ENCODE measurements at regions not wholly inside any gene's neighbourhood (a gene's known extent, or its start where the extent isn't known, plus 50 kb on each side); places are given as distances from the start of the nearest gene placed in this dataset.

DNA sequence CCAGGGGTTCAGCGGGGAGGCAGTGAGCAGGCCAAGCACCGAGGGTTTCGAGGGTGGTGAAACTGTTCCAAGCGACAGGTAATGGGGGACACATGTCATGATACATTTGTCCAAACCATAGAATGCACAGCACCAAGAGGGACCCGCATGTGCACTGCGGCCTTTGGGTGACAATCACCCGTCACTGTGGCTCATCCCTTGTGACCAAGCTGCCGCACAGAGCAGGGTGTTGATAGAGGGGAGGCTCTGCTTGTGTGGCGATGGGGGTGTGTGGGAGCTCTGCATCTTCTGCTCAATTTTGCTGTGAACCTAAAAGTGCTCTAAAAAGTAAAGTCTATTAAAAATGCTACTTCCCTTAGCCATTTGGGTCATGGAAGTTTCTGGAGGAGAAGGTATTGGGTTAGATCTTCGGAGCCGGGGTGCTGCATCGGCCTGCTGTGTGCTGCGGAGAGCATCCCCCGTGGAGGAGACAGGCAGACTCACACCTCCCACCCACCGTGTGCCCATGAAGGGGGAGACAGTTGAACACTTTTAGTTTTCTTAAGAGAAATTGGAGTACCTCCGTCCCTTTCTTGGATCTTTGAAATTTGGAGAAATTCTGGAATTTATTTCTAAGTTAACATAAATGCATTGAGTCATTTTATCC is 280.4 kb upstream of the IRX2 start:
- no peak for DNase-seq

GRCh38 chr5:3030511-3031165 is 279.2 kb upstream of the IRX2 start:
- no peak for DNase-seq

DNA sequence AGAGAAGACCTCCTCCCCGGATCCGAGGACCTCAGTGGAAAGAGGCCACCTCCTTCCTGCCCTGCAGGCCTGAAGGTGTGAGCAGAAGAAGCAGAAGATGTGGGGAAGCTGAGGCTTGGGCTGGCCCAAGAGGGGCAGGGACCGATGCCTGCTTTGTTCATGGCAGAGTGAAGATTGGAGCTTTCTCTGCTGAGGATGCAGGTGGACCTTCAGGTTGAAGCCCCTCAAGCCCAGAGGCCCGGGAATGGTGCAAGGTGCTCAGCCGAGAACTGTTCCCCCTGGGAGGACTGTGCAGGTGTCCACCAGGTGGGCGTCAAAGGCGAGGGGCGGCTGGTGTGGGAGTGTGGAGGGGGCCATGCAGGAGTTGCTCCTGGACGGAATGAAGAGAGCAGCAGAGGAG is 277.9 kb upstream of the IRX2 start:
- no peak for DNase-seq

GRCh38 chr5:3027866-3028635 is 276.6 kb upstream of the IRX2 start:
- no peak for DNase-seq

- no peak for DNase-seq
Measured at GRCh38 chr5:3027185-3027865, 275.8 kb upstream of the IRX2 start.

DNA sequence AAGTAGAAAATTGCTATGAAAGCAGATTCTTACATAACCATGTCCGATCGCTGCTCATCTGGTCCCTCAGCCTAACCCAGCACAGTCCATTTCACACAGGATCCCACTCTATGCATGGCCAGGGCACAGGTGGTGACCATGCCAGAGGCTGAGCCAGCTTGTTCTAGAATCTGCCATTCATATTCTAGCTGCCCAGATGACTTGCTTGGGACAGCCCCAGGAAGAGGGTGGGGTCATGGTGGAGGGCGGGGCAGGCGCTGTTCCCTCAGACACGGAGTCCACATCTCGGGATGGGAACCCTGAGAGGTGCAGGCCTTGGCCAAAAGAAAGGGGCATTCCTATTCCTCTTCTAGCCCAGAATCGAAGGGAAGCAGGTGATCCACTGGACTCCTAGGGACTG is 275.2 kb upstream of the IRX2 start:
- DNase-seq: no peak

DNA sequence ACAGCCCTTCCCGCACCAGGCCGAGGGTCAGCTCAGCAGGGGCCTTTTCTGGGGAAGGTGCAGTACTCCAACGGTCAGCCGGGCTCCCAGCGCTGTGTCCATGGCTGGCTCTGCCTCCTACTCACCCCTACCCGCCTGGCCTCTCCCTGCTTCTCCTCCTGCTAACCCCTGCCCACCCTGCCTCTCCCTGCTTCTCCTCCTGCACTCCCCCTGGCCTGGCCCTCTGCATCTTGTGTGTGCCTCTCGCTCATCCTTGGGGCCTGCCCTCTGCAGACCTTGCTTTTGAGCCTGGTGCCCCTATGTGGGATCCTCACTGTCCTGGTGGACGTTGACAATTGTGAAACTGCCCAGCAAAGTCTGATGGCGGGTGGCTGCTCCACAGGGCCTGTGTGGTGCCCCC is 274.6 kb upstream of the IRX2 start:
- DNase-seq: no peak

GRCh38 chr5:3025392-3025791 is 273.9 kb upstream of the IRX2 start:
- no peak for DNase-seq

- no peak for DNase-seq
Measured at GRCh38 chr5:3024976-3025375, 273.5 kb upstream of the IRX2 start.

GRCh38 chr5:3024554-3024953 is 273.1 kb upstream of the IRX2 start:
- DNase-seq: no peak

DNA sequence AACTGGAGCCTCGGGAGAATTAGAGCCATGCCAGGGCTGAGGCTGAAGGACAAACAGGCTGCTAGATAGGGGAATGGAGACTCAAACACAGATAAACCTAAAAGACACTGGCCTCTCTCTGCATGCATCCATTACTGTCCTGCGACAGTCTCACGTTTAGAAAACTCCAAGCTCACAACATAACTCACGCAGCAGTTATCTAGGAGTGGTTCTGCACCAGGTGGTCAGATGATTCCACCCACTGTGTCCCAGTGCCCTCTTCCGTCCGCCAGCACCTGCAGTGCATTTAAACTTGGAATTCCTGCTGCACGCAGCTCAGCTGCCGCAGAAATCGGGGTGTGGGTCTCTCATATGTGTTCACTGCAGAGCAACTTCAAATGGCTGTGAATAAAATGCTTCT is 272.6 kb upstream of the IRX2 start:
- DNase-seq: no peak

GRCh38 chr5:3023656-3024055 is 272.2 kb upstream of the IRX2 start:
- DNase-seq: no peak

- DNase-seq: no peak
Measured at GRCh38 chr5:3022665-3023064, 271.2 kb upstream of the IRX2 start.

GRCh38 chr5:3020426-3020825 is 268.9 kb upstream of the IRX2 start:
- no peak for DNase-seq

DNA sequence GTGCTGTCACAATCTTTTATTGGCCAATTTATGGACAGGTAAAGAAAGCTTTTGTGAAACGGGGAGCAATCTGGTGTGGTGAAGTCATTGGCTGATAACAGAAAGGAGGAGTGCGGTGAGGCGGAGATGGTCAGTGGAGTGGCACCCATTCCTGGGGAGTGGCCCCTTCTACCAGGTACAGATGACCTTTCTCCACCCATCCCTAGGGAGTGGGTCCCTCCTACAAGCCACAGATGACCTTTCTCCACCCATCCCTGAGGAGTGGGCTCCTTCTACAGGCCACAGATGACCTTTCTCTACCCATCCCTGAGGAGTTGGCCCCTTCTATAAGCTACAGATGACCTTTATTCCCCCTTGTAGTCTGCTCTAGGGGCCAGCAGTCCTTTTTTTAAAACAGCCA is 267.6 kb upstream of the IRX2 start:
- no peak for DNase-seq

GRCh38 chr5:3011764-3012017 is 260.2 kb upstream of the IRX2 start:
- no peak for DNase-seq

DNA sequence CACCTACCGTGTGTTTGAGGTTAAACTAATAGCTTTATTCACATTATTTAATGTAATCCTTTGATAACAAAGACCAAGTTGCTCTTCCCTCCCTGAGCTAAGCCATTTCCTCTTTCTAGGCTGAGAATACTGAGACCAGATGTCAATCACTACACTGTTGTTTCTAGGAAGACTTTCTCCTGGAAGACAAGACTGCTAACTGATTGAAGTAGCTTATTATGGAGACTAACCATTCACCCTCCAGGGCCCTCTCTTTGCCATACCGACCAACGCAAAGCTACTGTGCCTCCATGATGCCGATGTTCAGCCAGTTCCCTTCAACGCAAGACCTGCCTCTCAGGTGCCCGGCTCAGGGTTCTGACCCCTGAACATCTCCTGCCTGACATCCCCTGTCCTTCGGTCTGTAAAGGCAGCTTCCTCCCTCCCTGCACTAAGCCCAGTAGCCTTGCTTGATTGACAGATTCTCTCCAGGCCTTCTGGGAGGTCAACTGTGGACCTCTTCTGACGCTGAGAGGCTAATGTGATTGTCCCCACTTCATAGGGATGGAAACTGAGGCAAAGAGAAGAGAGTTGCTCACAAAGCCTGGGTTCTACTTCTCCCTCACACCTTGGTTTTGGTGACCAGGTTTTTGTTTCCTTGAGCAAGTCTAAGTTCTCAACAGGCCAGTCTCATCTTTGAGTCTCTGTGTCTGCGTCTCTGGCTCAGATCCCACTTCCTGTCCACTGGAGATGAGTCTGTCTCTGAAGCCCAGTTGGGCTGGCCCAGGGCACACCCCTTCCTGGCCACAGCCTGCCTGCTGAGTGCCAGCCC is 259.7 kb upstream of the IRX2 start:
- no peak for DNase-seq

DNA sequence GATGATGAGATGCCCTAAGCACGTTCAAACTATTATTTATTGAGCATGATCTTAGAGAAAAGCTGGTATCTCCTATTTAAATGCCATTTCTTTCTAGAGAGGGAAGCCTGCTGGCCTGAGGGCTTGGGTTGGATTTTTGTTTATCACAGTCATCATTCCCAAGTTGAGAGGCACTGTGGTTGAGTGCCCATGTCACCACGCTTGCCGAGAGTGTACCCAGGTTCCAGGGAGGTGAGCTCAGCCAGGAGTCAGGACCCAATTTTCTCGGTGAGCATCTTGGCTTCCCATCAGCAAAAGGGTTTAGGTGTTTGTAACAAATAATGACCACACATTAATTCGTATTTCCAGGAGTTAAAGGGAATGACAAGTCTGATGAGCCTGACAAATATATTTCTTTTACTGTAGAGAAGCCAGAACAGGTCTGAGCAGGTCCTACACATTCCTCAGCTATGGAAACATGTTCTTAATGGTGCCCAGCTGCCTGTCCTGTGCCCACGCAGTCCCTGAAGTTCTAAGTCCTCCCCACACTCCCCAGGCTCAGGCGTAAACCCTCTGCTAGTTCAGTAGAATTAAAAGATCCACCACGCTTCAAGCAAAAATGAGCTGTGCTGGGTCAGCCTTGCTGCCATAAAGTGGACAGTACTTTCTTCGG is 258.9 kb upstream of the IRX2 start:
- no peak for DNase-seq

DNA sequence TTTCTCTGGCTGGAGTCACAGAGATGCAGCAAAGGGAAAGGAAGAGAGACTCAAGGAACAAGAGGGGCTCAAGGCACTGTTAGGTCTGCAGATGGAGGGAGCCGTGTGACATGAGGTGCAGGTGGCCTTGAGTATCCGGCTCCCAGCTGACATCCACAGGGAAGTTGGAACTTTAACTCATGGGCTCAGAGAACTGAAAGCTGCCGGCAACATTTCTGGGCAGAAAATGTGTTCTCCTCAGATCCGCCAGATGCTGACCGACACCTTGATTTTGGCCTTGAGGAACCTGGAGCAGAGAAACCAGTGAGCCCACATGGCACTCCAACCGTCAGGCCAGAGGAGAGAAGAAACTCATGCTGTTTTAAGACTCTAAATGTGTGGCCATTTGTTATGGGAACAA is 258.1 kb upstream of the IRX2 start:
- no peak for DNase-seq

DNA sequence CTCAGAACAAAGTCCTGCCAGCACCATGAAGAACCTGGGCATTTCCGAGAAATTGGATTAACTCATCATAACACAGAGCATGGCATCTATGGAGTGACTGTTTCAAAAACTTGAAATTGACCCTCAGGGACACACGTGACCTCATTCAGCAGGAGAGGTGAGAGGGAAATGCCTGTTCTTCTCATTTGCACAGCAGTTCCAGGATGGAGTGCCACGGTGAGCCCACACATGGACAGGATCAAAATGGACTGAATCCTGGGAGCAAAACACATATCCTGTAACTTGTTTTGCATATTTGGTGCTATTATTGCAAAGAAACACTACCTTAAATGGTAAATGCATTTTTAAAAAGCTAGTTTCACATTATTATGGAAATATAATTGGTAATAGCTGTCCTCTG is 256.1 kb upstream of the IRX2 start:
- no peak for DNase-seq

GRCh38 chr5:3006961-3007551 is 255.6 kb upstream of the IRX2 start:
- no peak for DNase-seq

DNA sequence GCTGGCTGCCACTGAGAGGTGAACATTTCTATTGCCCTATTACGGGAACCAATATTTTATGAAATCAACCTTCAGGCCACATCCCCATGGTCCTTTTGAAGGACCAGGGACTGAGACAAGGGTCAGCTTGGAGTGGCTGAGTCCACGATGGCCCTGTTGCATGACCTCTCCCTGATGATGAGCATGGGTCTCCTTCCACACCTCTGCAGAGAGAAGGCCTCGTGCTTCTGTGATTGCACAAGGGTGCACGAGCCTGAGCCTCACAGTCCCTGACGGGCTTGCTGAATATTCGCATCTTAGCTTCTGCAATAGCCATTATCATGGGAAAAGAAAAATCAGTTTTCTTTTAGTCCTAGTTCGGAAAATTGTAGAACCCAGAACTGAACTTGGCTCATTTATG is 255.0 kb upstream of the IRX2 start:
- DNase-seq: no peak
